Osteoblast (primary cell): ENCODE measurements at regions not wholly inside any gene's neighbourhood (a gene's known extent, or its start where the extent isn't known, plus 50 kb on each side); places are given as distances from the start of the nearest gene placed in this dataset.

Source experiments
- DNase-seq: peaks from one replicate; pipeline ENCODE4 v3.0.0; 2011; ENCODE audit warnings: low spot score, mixed read lengths; ENCODE audit not compliant: insufficient read length; ENCODE audit errors: missing footprints
- H2AFZ ChIP-seq: 2 replicates; pipeline ENCODE4 v1.6.0; 2011; ENCODE audit warnings: mild to moderate bottlenecking, low read length
- H3K27ac ChIP-seq: 2 replicates; pipeline ENCODE4 v1.5.1; 2011; ENCODE audit warnings: mild to moderate bottlenecking, low read depth, low read length, moderate library complexity
- H3K27me3 ChIP-seq: 2 replicates; pipeline ENCODE4 v1.6.0; 2012; ENCODE audit warnings: mild to moderate bottlenecking, control low read depth, inconsistent platforms, low read length, moderate library complexity; ENCODE audit not compliant: insufficient read depth
- H3K36me3 ChIP-seq: 2 replicates; pipeline ENCODE4 v1.5.1; 2011; ENCODE audit warnings: mild to moderate bottlenecking, low read length, control low read depth, moderate library complexity; ENCODE audit not compliant: insufficient read depth
- H3K4me1 ChIP-seq: 2 replicates; pipeline ENCODE4 v1.5.1; 2011; ENCODE audit warnings: mild to moderate bottlenecking, low read length, control low read depth, moderate library complexity; ENCODE audit not compliant: insufficient read depth
- H3K4me2 ChIP-seq: 2 replicates; pipeline ENCODE4 v1.6.0; 2011; ENCODE audit warnings: mild to moderate bottlenecking, low read length; ENCODE audit not compliant: insufficient read depth
- H3K4me3 ChIP-seq: fragments of 200-600 bp; sonication (generic); 3 replicates; pipeline ENCODE4 v1.5.1; 2012; ENCODE audit warnings: mild to moderate bottlenecking, low read length, inconsistent platforms; ENCODE audit not compliant: insufficient read depth
- H3K79me2 ChIP-seq: 2 replicates; pipeline ENCODE4 v1.6.0; 2012; ENCODE audit warnings: mild to moderate bottlenecking, low read length, control low read depth, inconsistent platforms; ENCODE audit not compliant: insufficient read depth
- H3K9me3 ChIP-seq: 2 replicates; pipeline ENCODE4 v1.5.1; 2011; ENCODE audit warnings: low read depth, low read length, control low read depth
- H4K20me1 ChIP-seq: 2 replicates; pipeline ENCODE4 v1.6.0; 2012; ENCODE audit warnings: mild to moderate bottlenecking, low read length, control low read depth; ENCODE audit not compliant: insufficient read depth
- TF ChIP-seq, protein P1 (sequence below): IDR thresholded peaks from 2 replicates; pipeline ENCODE4 v1.5.1; 2011; ENCODE audit warnings: mild to moderate bottlenecking, low read depth, low read length, moderate library complexity; ENCODE audit errors: extremely low read depth

DNA sequence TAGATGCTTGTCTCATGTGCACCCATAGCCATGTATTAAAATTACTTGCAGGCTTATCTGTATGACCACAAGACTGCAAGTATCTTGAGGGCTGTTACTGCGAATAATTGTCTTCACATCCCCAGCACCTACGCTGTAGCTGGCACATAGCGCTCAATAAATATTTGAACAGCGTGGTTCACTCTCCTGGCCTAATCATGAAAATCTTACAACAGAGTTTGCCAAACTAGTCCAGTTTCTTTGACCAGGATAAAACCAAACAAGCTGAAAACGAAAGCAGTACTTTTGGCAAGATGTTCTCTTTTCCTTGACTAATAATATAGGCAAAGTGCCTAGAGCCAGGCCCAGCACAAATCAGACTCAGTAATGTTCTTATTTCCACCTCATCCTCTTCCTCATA lies 106.7 kb downstream of the RPS29 start:
- H3K4me3 ChIP-seq: no peak overlapping the region
- no peaks in the 10 kb centered on the region for H3K79me2 ChIP-seq
- H3K36me3 ChIP-seq: no peaks in the 10 kb centered on the region
- no peaks in the 10 kb centered on the region for H3K27me3 ChIP-seq
- DNase-seq: no peak
- no peaks in the 10 kb centered on the region for H4K20me1 ChIP-seq
- no peak overlapping the region for H3K27ac ChIP-seq
- no peaks in the 10 kb centered on the region for H3K9me3 ChIP-seq
- TF ChIP-seq, protein P1, sequence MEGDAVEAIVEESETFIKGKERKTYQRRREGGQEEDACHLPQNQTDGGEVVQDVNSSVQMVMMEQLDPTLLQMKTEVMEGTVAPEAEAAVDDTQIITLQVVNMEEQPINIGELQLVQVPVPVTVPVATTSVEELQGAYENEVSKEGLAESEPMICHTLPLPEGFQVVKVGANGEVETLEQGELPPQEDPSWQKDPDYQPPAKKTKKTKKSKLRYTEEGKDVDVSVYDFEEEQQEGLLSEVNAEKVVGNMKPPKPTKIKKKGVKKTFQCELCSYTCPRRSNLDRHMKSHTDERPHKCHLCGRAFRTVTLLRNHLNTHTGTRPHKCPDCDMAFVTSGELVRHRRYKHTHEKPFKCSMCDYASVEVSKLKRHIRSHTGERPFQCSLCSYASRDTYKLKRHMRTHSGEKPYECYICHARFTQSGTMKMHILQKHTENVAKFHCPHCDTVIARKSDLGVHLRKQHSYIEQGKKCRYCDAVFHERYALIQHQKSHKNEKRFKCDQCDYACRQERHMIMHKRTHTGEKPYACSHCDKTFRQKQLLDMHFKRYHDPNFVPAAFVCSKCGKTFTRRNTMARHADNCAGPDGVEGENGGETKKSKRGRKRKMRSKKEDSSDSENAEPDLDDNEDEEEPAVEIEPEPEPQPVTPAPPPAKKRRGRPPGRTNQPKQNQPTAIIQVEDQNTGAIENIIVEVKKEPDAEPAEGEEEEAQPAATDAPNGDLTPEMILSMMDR: no peak
- no peak overlapping the region for H3K4me2 ChIP-seq
- no peaks in the 10 kb centered on the region for H3K4me1 ChIP-seq
- H2AFZ ChIP-seq: no peak overlapping the region

DNA sequence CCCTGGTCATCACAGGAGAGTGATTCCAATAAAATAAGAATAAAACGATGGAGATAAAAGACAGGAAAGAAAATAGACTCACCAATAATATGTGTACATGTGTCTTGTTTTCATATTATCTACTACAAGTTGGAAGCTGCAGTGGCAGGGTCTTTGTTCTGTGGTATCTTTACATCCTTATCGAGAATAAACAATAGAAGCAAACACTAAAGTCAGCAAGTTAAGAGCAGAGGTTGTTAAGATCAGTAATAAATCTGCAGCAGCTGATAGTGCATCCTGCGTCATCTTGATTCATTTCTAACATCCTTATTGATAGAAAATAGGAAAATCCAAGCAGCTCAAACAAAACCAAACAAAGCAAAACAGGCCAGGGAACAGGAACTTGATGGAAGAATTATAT lies 107.4 kb downstream of the RPS29 start:
- DNase-seq: no peak
- Histone ChIP-seq H3K4me1 (no peaks in the 10 kb centered on the region), H4K20me1 (no peaks in the 10 kb centered on the region), H3K36me3 (no peaks in the 10 kb centered on the region), H3K9me3 (no peaks in the 10 kb centered on the region), H3K27ac (no peak overlapping the region), H2AFZ (no peak overlapping the region), H3K27me3 (no peaks in the 10 kb centered on the region), H3K4me2 (no peak overlapping the region), H3K79me2 (no peaks in the 10 kb centered on the region), H3K4me3 (no peak overlapping the region)
- TF ChIP-seq, protein P1: no peak

DNA sequence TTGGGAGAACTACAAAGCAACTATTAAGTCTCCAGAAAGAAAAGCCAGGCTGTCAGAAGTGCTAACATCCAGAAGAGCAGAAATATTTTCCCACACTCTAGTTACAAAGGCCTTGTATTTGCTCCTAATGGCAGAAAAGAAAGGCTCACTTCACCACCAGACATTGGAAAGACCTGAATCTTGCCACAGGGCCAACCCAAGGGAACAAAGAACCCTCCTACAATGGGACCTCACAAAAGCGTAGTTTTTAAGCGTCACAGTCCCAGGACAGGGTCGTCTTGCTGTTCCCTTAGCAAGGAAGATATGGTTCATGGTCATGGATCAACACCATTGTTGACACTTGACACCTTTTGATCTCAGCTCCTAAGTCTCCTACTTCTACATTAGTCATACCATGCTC lies 119.1 kb downstream of the RPS29 start:
- no peaks in the 10 kb centered on the region for H3K4me1 ChIP-seq
- DNase-seq: no peak
- H3K4me2 ChIP-seq: no peak overlapping the region
- TF ChIP-seq, protein P1: no peak
- no peaks in the 10 kb centered on the region for H4K20me1 ChIP-seq
- no peak overlapping the region for H3K4me3 ChIP-seq
- no peaks in the 10 kb centered on the region for H3K9me3 ChIP-seq
- no peaks in the 10 kb centered on the region for H3K36me3 ChIP-seq
- no peak overlapping the region for H3K27ac ChIP-seq
- H3K79me2 ChIP-seq: no peaks in the 10 kb centered on the region
- H3K27me3 ChIP-seq: no peaks in the 10 kb centered on the region
- H2AFZ ChIP-seq: no peak overlapping the region

DNA sequence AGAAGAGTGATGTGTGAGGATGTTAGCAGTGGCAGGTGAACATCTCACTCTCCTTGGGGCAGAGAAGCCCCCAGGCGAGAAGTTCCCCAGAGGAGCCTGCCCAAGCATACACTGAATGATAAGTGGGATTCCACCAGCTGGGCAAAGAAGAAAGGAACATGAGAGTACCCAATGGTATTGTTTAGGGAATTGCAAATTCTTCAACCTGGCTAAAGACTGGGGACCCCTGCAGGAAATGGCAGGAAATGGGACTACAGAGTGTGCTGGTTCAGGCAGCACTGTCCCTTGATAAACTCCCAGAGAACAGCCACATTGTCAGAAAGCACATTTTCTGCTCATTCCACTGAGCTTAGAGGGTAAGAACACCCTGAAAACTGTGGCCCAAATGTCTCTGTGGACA lies 121.3 kb downstream of the RPS29 start:
- H3K27me3 ChIP-seq: no peaks in the 10 kb centered on the region
- no peaks in the 10 kb centered on the region for H4K20me1 ChIP-seq
- TF ChIP-seq, protein P1: no peak

More for the DNA sequence above, 121.3 kb downstream of the RPS29 start:
- Histone ChIP-seq H3K4me2 (no peak overlapping the region), H3K36me3 (no peaks in the 10 kb centered on the region), H3K4me1 (no peaks in the 10 kb centered on the region), H3K9me3 (no peaks in the 10 kb centered on the region), H3K4me3 (no peak overlapping the region), H3K27ac (no peak overlapping the region), H2AFZ (no peak overlapping the region), H3K79me2 (no peaks in the 10 kb centered on the region)
- DNase-seq: no peak
